ENCODE measurements at regions not wholly inside any gene's neighbourhood (a gene's known extent, or its start where the extent isn't known, plus 50 kb on each side); places are given as distances from the start of the nearest gene placed in this dataset.

GRCh38 chr4:14910411-14910810, 91.9 kb upstream of the CPEB2 start:
- peak in 1 of 2 donors; percentile 10 for DNase-seq (ENCODE audit: low read depth in 2 of 2)
- TF ChIP-seq CTCF (IDR thresholded peaks at IDR 0.05; ENCODE audit: low read depth, low read length), result no peak
- no peak overlapping the region for H3K4me3 ChIP-seq (replicated peaks in 1 of 2; ENCODE audit: low read depth in 2 of 2, low read length in 2 of 2)

GRCh38 chr4:14912426-14912825, 89.9 kb upstream of the CPEB2 start:
- no peak overlapping the region for H3K4me3 ChIP-seq (replicated peaks in 1 of 2; ENCODE audit: low read depth in 2 of 2, low read length in 2 of 2)
- no peak for DNase-seq (ENCODE audit: low read depth in 2 of 2)
- TF ChIP-seq CTCF (IDR thresholded peaks at IDR 0.05; ENCODE audit: low read depth, low read length), result no peak

- TF ChIP-seq CTCF (IDR thresholded peaks at IDR 0.05; ENCODE audit: low read depth, low read length), result no peak
- H3K4me3 ChIP-seq (replicated peaks in 1 of 2; ENCODE audit: low read depth in 2 of 2, low read length in 2 of 2), result no peak overlapping the region
- DNase-seq (ENCODE audit: low read depth in 2 of 2), result no peak
These were observed 87.3 kb upstream of the CPEB2 start for GRCh38 chr4:14915018-14915417.

GRCh38 chr4:14916554-14917297, 85.6 kb upstream of the CPEB2 start:
- DNase-seq (ENCODE audit: low read depth in 2 of 2), result peak; percentile 60 to 66
- H3K4me3 ChIP-seq (replicated peaks in 1 of 2; ENCODE audit: low read depth in 2 of 2, low read length in 2 of 2), result no peak overlapping the region
- TF ChIP-seq CTCF (IDR thresholded peaks at IDR 0.05; ENCODE audit: low read depth, low read length), result no peak

GRCh38 chr4:14917298-14917633, 85.0 kb upstream of the CPEB2 start:
- no peak for DNase-seq (ENCODE audit: low read depth in 2 of 2)
- no peak overlapping the region for H3K4me3 ChIP-seq (replicated peaks in 1 of 2; ENCODE audit: low read depth in 2 of 2, low read length in 2 of 2)
- no peak for TF ChIP-seq CTCF (IDR thresholded peaks at IDR 0.05; ENCODE audit: low read depth, low read length)

- no peak for TF ChIP-seq CTCF (IDR thresholded peaks at IDR 0.05; ENCODE audit: low read depth, low read length)
- H3K4me3 ChIP-seq (replicated peaks in 1 of 2; ENCODE audit: low read depth in 2 of 2, low read length in 2 of 2), result no peak overlapping the region
- no peak for DNase-seq (ENCODE audit: low read depth in 2 of 2)
These were observed 83.9 kb upstream of the CPEB2 start for GRCh38 chr4:14918336-14918735.

GRCh38 chr4:14919785-14920184, 82.5 kb upstream of the CPEB2 start:
- no peak overlapping the region for H3K4me3 ChIP-seq (replicated peaks in 1 of 2; ENCODE audit: low read depth in 2 of 2, low read length in 2 of 2)
- TF ChIP-seq CTCF (IDR thresholded peaks at IDR 0.05; ENCODE audit: low read depth, low read length), result no peak
- DNase-seq (ENCODE audit: low read depth in 2 of 2), result no peak

All from cardiac fibroblast (primary cell).